H9 (cell line): ENCODE measurements at regions not wholly inside any gene's neighbourhood (a gene's known extent, or its start where the extent isn't known, plus 50 kb on each side); places are given as distances from the start of the nearest gene placed in this dataset.

ENCODE experiments used
- DNase-seq: peaks from one replicate; pipeline ENCODE4 v3.0.0-alpha.2; 2017
- H2AFZ ChIP-seq: one replicate; pipeline ENCODE4 v1.6.1; 2013; ENCODE audit warnings: mild to moderate bottlenecking, low read length, control low read depth, moderate library complexity
- H2AK5ac ChIP-seq: 2 replicates; pipeline ENCODE4 v1.6.1; 2013; ENCODE audit warnings: low read length, control low read depth, mixed read lengths; ENCODE audit not compliant: insufficient read length
- H2BK120ac ChIP-seq: one replicate; pipeline ENCODE4 v1.6.1; 2013; ENCODE audit warnings: low read depth, mild to moderate bottlenecking, low read length, control low read depth, inconsistent platforms; ENCODE audit not compliant: poor library complexity, severe bottlenecking
- H2BK12ac ChIP-seq: 2 replicates; pipeline ENCODE4 v1.6.1; 2013; ENCODE audit warnings: low read length, control low read depth, mixed read lengths, low read depth; ENCODE audit not compliant: insufficient read length
- H2BK15ac ChIP-seq: 2 replicates; pipeline ENCODE4 v1.6.1; 2013; ENCODE audit warnings: low read depth, low read length, control low read depth
- H2BK20ac ChIP-seq: one replicate; pipeline ENCODE4 v1.6.1; 2013; ENCODE audit warnings: low read depth, mild to moderate bottlenecking, low read length, control low read depth, inconsistent platforms; ENCODE audit not compliant: poor library complexity, severe bottlenecking
- H2BK5ac ChIP-seq: 2 replicates; pipeline ENCODE4 v1.6.1; 2013; ENCODE audit warnings: low read length, control low read depth, mixed read lengths; ENCODE audit not compliant: insufficient read length
- H3K14ac ChIP-seq: 2 replicates; pipeline ENCODE4 v1.6.1; 2013; ENCODE audit warnings: low read length, control low read depth; ENCODE audit not compliant: insufficient read depth
- H3K18ac ChIP-seq: 2 replicates; pipeline ENCODE4 v1.6.1; 2013; ENCODE audit warnings: low read depth, mild to moderate bottlenecking, mixed read lengths, low read length, control low read depth; ENCODE audit not compliant: insufficient read length
- H3K23ac ChIP-seq: 2 replicates; pipeline ENCODE4 v1.6.1; 2013; ENCODE audit warnings: low read length, control low read depth, mixed read lengths, low read depth; ENCODE audit not compliant: insufficient read length
- H3K23me2 ChIP-seq: 2 replicates; pipeline ENCODE4 v1.6.1; 2013; ENCODE audit warnings: low read depth, mild to moderate bottlenecking, mixed read lengths, low read length, control low read depth; ENCODE audit not compliant: insufficient read length, poor library complexity, severe bottlenecking
- H3K27ac ChIP-seq: 2 replicates; pipeline ENCODE4 v1.5.1; 2013; ENCODE audit warnings: low read length, control low read depth, mixed read lengths, low read depth; ENCODE audit not compliant: insufficient read length
- H3K27me3 ChIP-seq: 2 replicates; pipeline ENCODE4 v1.6.1; 2013; ENCODE audit warnings: low read length, control low read depth, inconsistent platforms; ENCODE audit not compliant: insufficient read depth
- H3K4ac ChIP-seq: 2 replicates; pipeline ENCODE4 v1.6.1; 2013; ENCODE audit warnings: low read depth, mild to moderate bottlenecking, control low read depth, inconsistent platforms, low read length, moderate library complexity
- H3K4me1 ChIP-seq: 2 replicates; pipeline ENCODE4 v1.6.1; 2013; ENCODE audit warnings: low read length, control low read depth, inconsistent platforms; ENCODE audit not compliant: insufficient read depth
- H3K4me2 ChIP-seq: 2 replicates; pipeline ENCODE4 v1.6.1; 2013; ENCODE audit warnings: low read length, control low read depth, mixed read lengths; ENCODE audit not compliant: insufficient read length, insufficient read depth
- H3K56ac ChIP-seq: 2 replicates; pipeline ENCODE4 v1.6.1; 2013; ENCODE audit warnings: low read depth, mild to moderate bottlenecking, mixed read lengths, low read length, control low read depth; ENCODE audit not compliant: insufficient read length
- H3K79me1 ChIP-seq: 2 replicates; pipeline ENCODE4 v1.6.1; 2013; ENCODE audit warnings: low read depth, mild to moderate bottlenecking, moderate library complexity, low read length, control low read depth, inconsistent platforms; ENCODE audit not compliant: insufficient read depth, poor library complexity, severe bottlenecking
- H3K79me2 ChIP-seq: 2 replicates; pipeline ENCODE4 v1.6.1; 2013; ENCODE audit warnings: low read length, control low read depth, inconsistent platforms; ENCODE audit not compliant: insufficient read depth
- H3K9ac ChIP-seq: 2 replicates; pipeline ENCODE4 v1.6.1; 2013; ENCODE audit warnings: low read length, control low read depth, mixed read lengths; ENCODE audit not compliant: insufficient read length; ENCODE audit errors: extremely low read depth
- H3K9me3 ChIP-seq: one replicate; pipeline ENCODE4 v1.6.1; 2013; ENCODE audit warnings: low read depth, low read length, inconsistent platforms; ENCODE audit not compliant: control insufficient read depth
- H3T11ph ChIP-seq: one replicate; pipeline ENCODE4 v1.6.1; 2013; ENCODE audit warnings: mild to moderate bottlenecking, low read length, control low read depth, inconsistent platforms
- H4K20me1 ChIP-seq: one replicate; pipeline ENCODE4 v1.6.1; 2013; ENCODE audit not compliant: control insufficient read depth, insufficient read length, insufficient read depth
- H4K5ac ChIP-seq: 2 replicates; pipeline ENCODE4 v1.6.1; 2013; ENCODE audit warnings: low read depth, mild to moderate bottlenecking, mixed read lengths, low read length, control low read depth; ENCODE audit not compliant: insufficient read length
- H4K8ac ChIP-seq: replicated peaks from 2 replicates; pipeline ENCODE4 v1.6.1; 2013; ENCODE audit warnings: low read length, control low read depth, mixed read lengths, low read depth; ENCODE audit not compliant: insufficient read length
- H4K91ac ChIP-seq: 2 replicates; pipeline ENCODE4 v1.6.1; 2013; ENCODE audit warnings: low read depth, mild to moderate bottlenecking, moderate library complexity, mixed read lengths, low read length, control low read depth; ENCODE audit not compliant: insufficient read length
- H3K27ac Mint-ChIP-seq, 3 experiments: 2 replicates in 2 of 3; 3 replicates in 1 of 3; pipeline ENCODE4 v1.8.0; 2020 to 2021; ENCODE audit warnings: mixed read lengths in 3 of 3, mild to moderate bottlenecking in 1 of 3, moderate library complexity in 1 of 3
- H3K27me3 Mint-ChIP-seq: 2 replicates; pipeline ENCODE4 v1.8.0; 2021; ENCODE audit warnings: low read depth, mild to moderate bottlenecking, moderate library complexity, mixed read lengths
- H3K36me3 Mint-ChIP-seq, 3 experiments: 2 replicates in 2 of 3; 3 replicates in 1 of 3; pipeline ENCODE4 v1.8.0; 2020 to 2021; ENCODE audit warnings: low read depth in 3 of 3, mixed read lengths in 3 of 3; ENCODE audit not compliant: insufficient read depth in 1 of 3
- H3K4me1 Mint-ChIP-seq, 2 experiments: 2 replicates each; pipeline ENCODE4 v1.8.0; 2020; ENCODE audit warnings: mixed read lengths in 2 of 2
- H3K4me3 Mint-ChIP-seq, 2 experiments: 2 replicates in 1 of 2; 3 replicates in 1 of 2; pipeline ENCODE4 v1.8.0; 2020 to 2021; ENCODE audit warnings: mild to moderate bottlenecking in 2 of 2, mixed read lengths in 2 of 2, moderate library complexity in 1 of 2
- H3K9me3 Mint-ChIP-seq, 2 experiments: 2 replicates in 1 of 2; 3 replicates in 1 of 2; pipeline ENCODE4 v1.8.0; 2020; ENCODE audit warnings: mild to moderate bottlenecking in 2 of 2, mixed read lengths in 2 of 2, moderate library complexity in 1 of 2
- WGBS: extraction: QIAGEN DNeasy Blood & Tissue Kit; methylation state at CpG from one replicate; pipeline ENCODE4 v1.1.7; 2013; ENCODE audit warnings: missing lambda C conversion rate, low lambda C conversion rate, mixed read lengths; ENCODE audit not compliant: insufficient read length; ENCODE audit errors: extremely low coverage; 5-methylcytosine and 5-hydroxymethylcytosine counted together
- TF ChIP-seq, protein P1 (sequence below): fragments of 200-600 bp; sonication (generic); conservative IDR thresholded peaks from 3 replicates; pipeline ENCODE4 v1.8.0; 2021; ENCODE audit warnings: antibody characterized with exemption, mild to moderate bottlenecking

- Mint-ChIP-seq H3K36me3 (peaks cover 0 to 4% (median 0%) of the 10 kb centered on the region in 3 experiments; a peak in 3 of 7 replicates), H3K27ac (no peak overlapping the region), H3K27me3 (peaks cover 71% of the 10 kb centered on the region), H3K9me3 (peaks cover 3 to 6% of the 10 kb centered on the region in 2 experiments; a peak in 2 of 5 replicates), H3K4me3 (no peak overlapping the region), H3K4me1 (peaks cover 4% of the 10 kb centered on the region in 2 experiments; a peak in 2 of 4 replicates)
- H3K56ac ChIP-seq, result no peak overlapping the region
- no peak overlapping the region for H4K8ac ChIP-seq
- H2AFZ ChIP-seq, result no peak overlapping the region
- no peak overlapping the region for H3K4me2 ChIP-seq
- H3K79me1 ChIP-seq, result no peaks in the 10 kb centered on the region
- no peak overlapping the region for H3K23ac ChIP-seq
- no peak overlapping the region for H2BK15ac ChIP-seq
- H2AK5ac ChIP-seq, result no peak overlapping the region
- H3K4me1 ChIP-seq, result no peaks in the 10 kb centered on the region
- no peak for DNase-seq
- no peak overlapping the region for H3K27ac ChIP-seq
- no peak overlapping the region for H2BK120ac ChIP-seq
- WGBS, result no CpG with 5 or more reads among the region's 9 CpGs
- no peaks in the 10 kb centered on the region for H4K20me1 ChIP-seq
- no peak overlapping the region for H3K18ac ChIP-seq
- H3K27me3 ChIP-seq, result no peaks in the 10 kb centered on the region; the same call in 1 of the 2 replicates
- no peaks in the 10 kb centered on the region for H3K23me2 ChIP-seq
- no peak overlapping the region for H2BK5ac ChIP-seq
- H2BK20ac ChIP-seq, result no peak overlapping the region
- no peak overlapping the region for H4K91ac ChIP-seq
- no peaks in the 10 kb centered on the region for H3K79me2 ChIP-seq
- no peak overlapping the region for H3K9ac ChIP-seq
- no peak overlapping the region for H3T11ph ChIP-seq
- TF ChIP-seq, protein P1, sequence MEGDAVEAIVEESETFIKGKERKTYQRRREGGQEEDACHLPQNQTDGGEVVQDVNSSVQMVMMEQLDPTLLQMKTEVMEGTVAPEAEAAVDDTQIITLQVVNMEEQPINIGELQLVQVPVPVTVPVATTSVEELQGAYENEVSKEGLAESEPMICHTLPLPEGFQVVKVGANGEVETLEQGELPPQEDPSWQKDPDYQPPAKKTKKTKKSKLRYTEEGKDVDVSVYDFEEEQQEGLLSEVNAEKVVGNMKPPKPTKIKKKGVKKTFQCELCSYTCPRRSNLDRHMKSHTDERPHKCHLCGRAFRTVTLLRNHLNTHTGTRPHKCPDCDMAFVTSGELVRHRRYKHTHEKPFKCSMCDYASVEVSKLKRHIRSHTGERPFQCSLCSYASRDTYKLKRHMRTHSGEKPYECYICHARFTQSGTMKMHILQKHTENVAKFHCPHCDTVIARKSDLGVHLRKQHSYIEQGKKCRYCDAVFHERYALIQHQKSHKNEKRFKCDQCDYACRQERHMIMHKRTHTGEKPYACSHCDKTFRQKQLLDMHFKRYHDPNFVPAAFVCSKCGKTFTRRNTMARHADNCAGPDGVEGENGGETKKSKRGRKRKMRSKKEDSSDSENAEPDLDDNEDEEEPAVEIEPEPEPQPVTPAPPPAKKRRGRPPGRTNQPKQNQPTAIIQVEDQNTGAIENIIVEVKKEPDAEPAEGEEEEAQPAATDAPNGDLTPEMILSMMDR, result no peak
- H4K5ac ChIP-seq, result no peak overlapping the region
- no peak overlapping the region for H2BK12ac ChIP-seq
- no peaks in the 10 kb centered on the region for H3K9me3 ChIP-seq
- H3K14ac ChIP-seq, result no peak overlapping the region
- H3K4ac ChIP-seq, result no peak overlapping the region
Observed at GRCh38 chr5:174159327-174160114, 114.0 kb downstream of the NSG2 start.
